ENCODE measurements at regions not wholly inside any gene's neighbourhood (a gene's known extent, or its start where the extent isn't known, plus 50 kb on each side); places are given as distances from the start of the nearest gene placed in this dataset.

DNA sequence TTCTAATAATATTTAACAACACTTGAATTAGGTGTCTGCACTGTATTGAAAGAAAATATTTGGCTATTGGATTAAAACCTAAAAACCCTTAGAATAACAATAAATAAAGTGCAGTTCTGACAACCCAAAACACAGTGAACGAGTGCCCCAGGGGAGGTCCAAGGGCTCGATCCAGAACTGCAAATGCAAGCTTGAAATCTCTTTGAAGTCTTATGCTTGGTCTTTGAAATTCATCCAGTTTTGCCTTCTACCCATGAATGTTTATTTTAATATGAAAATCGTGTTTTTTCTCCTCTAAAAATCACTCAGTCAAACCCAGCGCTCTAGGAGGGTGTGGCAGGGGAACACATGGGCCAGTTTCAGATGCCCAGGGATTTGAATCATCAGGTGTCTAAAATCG lies 119.5 kb downstream of the MTPAP start:
- Histone ChIP-seq H3K27me3 (ENCODE audit: control insufficient read depth in 1 of 2, insufficient read depth in 2 of 2, low read length in 2 of 2) (no peaks in the 10 kb centered on the region), H3K4me3 (ENCODE audit: low read depth in 1 of 2, low read length in 2 of 2) (no peak overlapping the region)
- 39 to 55% methylated on average over 5 of the region's 5 CpGs for WGBS, 2 donors

GRCh38 chr10:30228417-30229036 lies 120.6 kb downstream of the MTPAP start:
- no peaks in the 10 kb centered on the region for H3K27me3 ChIP-seq (ENCODE audit: control insufficient read depth in 1 of 2, insufficient read depth in 2 of 2, low read length in 2 of 2)
- H3K36me3 ChIP-seq (ENCODE audit: control insufficient read depth in 2 of 2, insufficient read depth in 2 of 2, low read length in 1 of 2), result no peaks in the 10 kb centered on the region
- H3K27ac ChIP-seq (ENCODE audit: low read depth in 2 of 2, low read length in 1 of 2), result no peak overlapping the region
- H3K9me3 ChIP-seq (ENCODE audit: control insufficient read depth in 2 of 2, insufficient read depth in 1 of 2, low read depth in 1 of 2, low read length in 1 of 2), result no peaks in the 10 kb centered on the region
- no peak overlapping the region for H3K4me3 ChIP-seq (ENCODE audit: low read depth in 1 of 2, low read length in 2 of 2)
- H3K4me1 ChIP-seq (ENCODE audit: control insufficient read depth in 2 of 2, insufficient read depth in 2 of 2, low read length in 1 of 2), result peaks cover 0 to 4% of the 10 kb centered on the region in 2 donors
- 51 to 57% methylated on average over 5 of the region's 5 CpGs for WGBS, 2 donors

More for the DNA sequence above, 119.5 kb downstream of the MTPAP start:
- no peak overlapping the region for H3K27ac ChIP-seq (ENCODE audit: low read depth in 2 of 2, low read length in 1 of 2)
- H3K36me3 ChIP-seq (ENCODE audit: control insufficient read depth in 2 of 2, insufficient read depth in 2 of 2, low read length in 1 of 2), result no peaks in the 10 kb centered on the region
- H3K9me3 ChIP-seq (ENCODE audit: control insufficient read depth in 2 of 2, insufficient read depth in 1 of 2, low read depth in 1 of 2, low read length in 1 of 2), result no peaks in the 10 kb centered on the region
- peaks cover 0 to 4% of the 10 kb centered on the region in 2 donors for H3K4me1 ChIP-seq (ENCODE audit: control insufficient read depth in 2 of 2, insufficient read depth in 2 of 2, low read length in 1 of 2)

DNA sequence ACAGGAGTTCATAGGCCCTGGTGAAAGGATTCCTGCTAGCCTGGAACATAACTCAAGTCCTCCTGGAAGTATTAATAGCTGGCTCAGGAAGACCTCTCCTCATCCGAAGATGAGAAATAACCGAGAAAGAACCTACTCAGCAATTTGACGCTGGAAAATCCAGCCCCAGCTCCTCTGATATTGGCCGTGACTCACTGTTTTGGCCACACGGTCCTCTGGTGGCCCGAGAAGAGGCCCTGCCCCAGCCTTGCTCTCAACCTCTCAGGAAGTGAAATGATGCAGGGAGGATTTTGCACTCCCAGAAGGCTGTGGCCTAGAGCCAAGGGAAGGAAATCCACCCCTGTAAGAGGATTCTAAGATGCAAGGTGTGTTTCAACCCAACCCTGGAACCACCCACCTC lies 121.6 kb downstream of the MTPAP start:
- peaks cover 0 to 4% of the 10 kb centered on the region in 2 donors for H3K4me1 ChIP-seq (ENCODE audit: control insufficient read depth in 2 of 2, insufficient read depth in 2 of 2, low read length in 1 of 2)
- H3K4me3 ChIP-seq (ENCODE audit: low read depth in 1 of 2, low read length in 2 of 2), result no peak overlapping the region
- H3K36me3 ChIP-seq (ENCODE audit: control insufficient read depth in 2 of 2, insufficient read depth in 2 of 2, low read length in 1 of 2), result no peaks in the 10 kb centered on the region
- 74 to 78% methylated on average over 6 of the region's 6 CpGs for WGBS, 2 donors
- no peaks in the 10 kb centered on the region for H3K27me3 ChIP-seq (ENCODE audit: control insufficient read depth in 1 of 2, insufficient read depth in 2 of 2, low read length in 2 of 2)
- H3K27ac ChIP-seq (ENCODE audit: low read depth in 2 of 2, low read length in 1 of 2), result no peak overlapping the region
- H3K9me3 ChIP-seq (ENCODE audit: control insufficient read depth in 2 of 2, insufficient read depth in 1 of 2, low read depth in 1 of 2, low read length in 1 of 2), result no peaks in the 10 kb centered on the region

DNA sequence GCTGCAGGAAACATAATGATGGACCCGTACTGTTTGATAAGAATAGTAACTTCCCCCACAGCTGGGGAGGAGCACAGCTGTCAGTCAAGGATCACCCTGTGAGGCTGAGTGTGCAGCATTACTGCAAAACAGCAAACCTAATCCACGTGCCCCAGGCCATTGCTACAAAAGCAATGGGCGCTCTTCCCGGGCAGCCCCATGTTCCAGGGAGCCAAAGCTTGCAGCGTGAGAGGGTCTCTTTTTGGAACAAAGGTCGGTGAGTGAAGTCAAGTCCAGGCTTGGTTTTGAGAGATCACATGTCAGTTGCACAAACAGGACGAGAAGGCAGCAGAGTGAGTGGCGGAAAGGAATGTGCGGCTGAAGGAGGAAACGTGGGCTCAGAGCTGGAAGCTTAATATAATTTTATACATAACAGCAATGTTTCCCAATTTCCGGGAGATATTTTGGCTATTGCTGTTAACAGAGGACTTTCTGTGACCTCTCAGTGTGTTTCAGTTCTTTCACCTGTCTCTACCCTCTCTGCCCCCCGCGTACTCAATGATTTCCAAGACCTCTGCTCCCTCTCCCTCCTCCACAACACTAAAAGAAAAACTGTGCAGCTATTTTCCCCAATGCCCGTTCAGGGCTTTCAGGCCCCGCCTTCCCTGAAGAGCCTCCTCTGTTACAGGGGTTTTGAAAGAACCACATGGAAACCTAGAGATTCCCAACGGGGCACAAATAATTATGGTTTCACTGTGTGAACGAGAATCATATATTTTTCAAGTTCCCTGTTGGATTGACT lies 128.9 kb downstream of the MTPAP start:
- Histone ChIP-seq H3K27me3 (ENCODE audit: control insufficient read depth in 1 of 2, insufficient read depth in 2 of 2, low read length in 2 of 2) (no peaks in the 10 kb centered on the region), H3K9me3 (ENCODE audit: control insufficient read depth in 2 of 2, insufficient read depth in 1 of 2, low read depth in 1 of 2, low read length in 1 of 2) (no peaks in the 10 kb centered on the region), H3K4me1 (ENCODE audit: control insufficient read depth in 2 of 2, insufficient read depth in 2 of 2, low read length in 1 of 2) (no peaks in the 10 kb centered on the region), H3K36me3 (ENCODE audit: control insufficient read depth in 2 of 2, insufficient read depth in 2 of 2, low read length in 1 of 2) (no peaks in the 10 kb centered on the region), H3K4me3 (ENCODE audit: low read depth in 1 of 2, low read length in 2 of 2) (no peak overlapping the region), H3K27ac (ENCODE audit: low read depth in 2 of 2, low read length in 1 of 2) (no peak overlapping the region)
- WGBS, 2 donors, result 17 to 26% methylated on average over 17 of the region's 17 CpGs

- H3K4me3 ChIP-seq (ENCODE audit: low read depth in 1 of 2, low read length in 2 of 2), result no peak overlapping the region
- H3K4me1 ChIP-seq (ENCODE audit: control insufficient read depth in 2 of 2, insufficient read depth in 2 of 2, low read length in 1 of 2), result no peaks in the 10 kb centered on the region
- H3K27me3 ChIP-seq (ENCODE audit: control insufficient read depth in 1 of 2, insufficient read depth in 2 of 2, low read length in 2 of 2), result no peaks in the 10 kb centered on the region
- no peak overlapping the region for H3K27ac ChIP-seq (ENCODE audit: low read depth in 2 of 2, low read length in 1 of 2)
- WGBS, 2 donors, result 76% methylated on average over 4 of the region's 4 CpGs
- no peaks in the 10 kb centered on the region for H3K9me3 ChIP-seq (ENCODE audit: control insufficient read depth in 2 of 2, insufficient read depth in 1 of 2, low read depth in 1 of 2, low read length in 1 of 2)
- no peaks in the 10 kb centered on the region for H3K36me3 ChIP-seq (ENCODE audit: control insufficient read depth in 2 of 2, insufficient read depth in 2 of 2, low read length in 1 of 2)
These were observed 132.3 kb downstream of the MTPAP start for GRCh38 chr10:30216821-30217220.

- Histone ChIP-seq H3K27me3 (ENCODE audit: control insufficient read depth in 1 of 2, insufficient read depth in 2 of 2, low read length in 2 of 2) (no peaks in the 10 kb centered on the region), H3K36me3 (ENCODE audit: control insufficient read depth in 2 of 2, insufficient read depth in 2 of 2, low read length in 1 of 2) (no peaks in the 10 kb centered on the region), H3K9me3 (ENCODE audit: control insufficient read depth in 2 of 2, insufficient read depth in 1 of 2, low read depth in 1 of 2, low read length in 1 of 2) (no peaks in the 10 kb centered on the region), H3K4me3 (ENCODE audit: low read depth in 1 of 2, low read length in 2 of 2) (no peak overlapping the region), H3K27ac (ENCODE audit: low read depth in 2 of 2, low read length in 1 of 2) (no peak overlapping the region), H3K4me1 (ENCODE audit: control insufficient read depth in 2 of 2, insufficient read depth in 2 of 2, low read length in 1 of 2) (no peaks in the 10 kb centered on the region)
- 61 to 64% methylated on average over 8 of the region's 8 CpGs for WGBS, 2 donors
These were observed 133.5 kb downstream of the MTPAP start for GRCh38 chr10:30215623-30216022.

DNA sequence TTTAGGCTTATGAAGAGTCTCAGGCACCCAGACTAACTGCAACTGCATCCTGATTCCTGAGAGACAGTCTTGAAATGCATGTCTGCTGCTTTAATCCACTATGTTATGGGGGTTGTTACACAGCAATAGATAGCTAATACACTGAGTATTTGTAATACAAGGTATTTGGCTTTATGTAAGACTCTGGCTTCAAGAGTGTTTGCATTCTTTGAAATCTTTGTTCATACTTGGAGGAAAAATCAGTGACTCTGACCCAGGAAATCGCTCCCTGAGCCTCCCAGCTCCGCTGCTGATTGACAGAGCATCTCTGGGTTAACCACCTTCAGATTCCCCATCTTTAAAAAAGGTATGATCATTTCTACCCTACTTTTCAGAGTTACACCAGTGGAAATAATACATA lies 133.9 kb downstream of the MTPAP start:
- H3K9me3 ChIP-seq (ENCODE audit: control insufficient read depth in 2 of 2, insufficient read depth in 1 of 2, low read depth in 1 of 2, low read length in 1 of 2), result no peaks in the 10 kb centered on the region
- H3K27ac ChIP-seq (ENCODE audit: low read depth in 2 of 2, low read length in 1 of 2), result no peak overlapping the region
- H3K36me3 ChIP-seq (ENCODE audit: control insufficient read depth in 2 of 2, insufficient read depth in 2 of 2, low read length in 1 of 2), result no peaks in the 10 kb centered on the region
- no peak overlapping the region for H3K4me3 ChIP-seq (ENCODE audit: low read depth in 1 of 2, low read length in 2 of 2)
- no peaks in the 10 kb centered on the region for H3K27me3 ChIP-seq (ENCODE audit: control insufficient read depth in 1 of 2, insufficient read depth in 2 of 2, low read length in 2 of 2)
- WGBS, 2 donors, result 72 to 79% methylated on average over 2 of the region's 2 CpGs
- no peaks in the 10 kb centered on the region for H3K4me1 ChIP-seq (ENCODE audit: control insufficient read depth in 2 of 2, insufficient read depth in 2 of 2, low read length in 1 of 2)

DNA sequence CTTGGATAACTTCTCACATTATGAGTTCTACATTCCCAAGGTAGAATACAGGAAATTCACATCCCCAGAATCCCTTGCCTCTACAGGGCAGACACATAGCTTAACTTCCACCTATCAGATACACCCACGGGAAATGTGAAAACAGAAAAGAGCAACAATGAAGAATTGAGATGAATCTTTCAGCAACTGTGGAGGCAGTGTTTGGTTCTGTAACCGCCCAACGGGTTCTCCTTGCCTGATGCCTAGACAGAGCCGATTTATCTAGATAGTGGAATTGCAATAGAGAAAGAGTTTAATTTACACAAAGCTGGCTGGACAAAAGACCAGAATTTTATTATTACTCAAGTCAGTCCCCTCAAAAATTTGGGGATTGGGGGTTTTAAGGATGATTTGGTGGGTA lies 138.8 kb downstream of the MTPAP start:
- Histone ChIP-seq H3K9me3 (ENCODE audit: control insufficient read depth in 2 of 2, insufficient read depth in 1 of 2, low read depth in 1 of 2, low read length in 1 of 2) (no peaks in the 10 kb centered on the region), H3K27me3 (ENCODE audit: control insufficient read depth in 1 of 2, insufficient read depth in 2 of 2, low read length in 2 of 2) (no peaks in the 10 kb centered on the region), H3K4me3 (ENCODE audit: low read depth in 1 of 2, low read length in 2 of 2) (no peak overlapping the region), H3K4me1 (ENCODE audit: control insufficient read depth in 2 of 2, insufficient read depth in 2 of 2, low read length in 1 of 2) (no peaks in the 10 kb centered on the region), H3K27ac (ENCODE audit: low read depth in 2 of 2, low read length in 1 of 2) (no peak overlapping the region), H3K36me3 (ENCODE audit: control insufficient read depth in 2 of 2, insufficient read depth in 2 of 2, low read length in 1 of 2) (no peaks in the 10 kb centered on the region)
- WGBS, 2 donors, result 91 to 92% methylated on average over 4 of the region's 4 CpGs

DNA sequence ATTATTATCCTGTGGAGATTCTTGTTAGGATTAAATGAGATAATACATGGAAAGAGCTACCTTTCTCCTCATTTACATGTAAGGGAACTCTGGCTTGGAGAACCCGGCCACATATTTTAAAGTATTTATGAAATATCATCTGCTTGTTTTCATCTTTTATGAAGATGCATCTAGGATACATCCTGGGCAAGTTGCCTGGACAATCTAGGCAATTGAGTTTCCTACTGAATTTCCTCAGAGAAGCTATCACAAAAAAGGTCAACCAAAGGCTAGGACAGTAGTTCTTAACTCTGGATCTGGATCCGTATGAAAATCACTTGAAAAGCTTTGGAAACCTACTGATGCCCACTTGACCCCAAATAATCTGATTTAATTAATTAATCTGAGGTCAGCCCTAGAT lies 140.7 kb downstream of the MTPAP start:
- no peaks in the 10 kb centered on the region for H3K36me3 ChIP-seq (ENCODE audit: control insufficient read depth in 2 of 2, insufficient read depth in 2 of 2, low read length in 1 of 2)
- H3K27me3 ChIP-seq (ENCODE audit: control insufficient read depth in 1 of 2, insufficient read depth in 2 of 2, low read length in 2 of 2), result no peaks in the 10 kb centered on the region
- WGBS, 2 donors, result 80 to 86% methylated on average over 2 of the region's 2 CpGs
- H3K27ac ChIP-seq (ENCODE audit: low read depth in 2 of 2, low read length in 1 of 2), result no peak overlapping the region
- no peak overlapping the region for H3K4me3 ChIP-seq (ENCODE audit: low read depth in 1 of 2, low read length in 2 of 2)
- no peaks in the 10 kb centered on the region for H3K4me1 ChIP-seq (ENCODE audit: control insufficient read depth in 2 of 2, insufficient read depth in 2 of 2, low read length in 1 of 2)
- no peaks in the 10 kb centered on the region for H3K9me3 ChIP-seq (ENCODE audit: control insufficient read depth in 2 of 2, insufficient read depth in 1 of 2, low read depth in 1 of 2, low read length in 1 of 2)
